SK-MEL-5 (cell line): ENCODE measurements at regions not wholly inside any gene's neighbourhood (a gene's known extent, or its start where the extent isn't known, plus 50 kb on each side); places are given as distances from the start of the nearest gene placed in this dataset.
"Not testable (repeated sequence)": the region's sequence is repeated elsewhere in the genome, so short reads cannot be mapped to it uniquely, and the experiment has no call there.

ENCODE experiments used
- DNase-seq: peaks from one replicate; pipeline ENCODE4 v3.0.0-alpha.2; 2016; ENCODE audit warnings: low read depth, low spot score
- in situ Hi-C: cut with HindIII; loops from 2 replicates; pipeline ENCODE4 v1.10.0; 2016; ENCODE audit warnings: low sequenced_read_pairs, high pct_unique_total_duplicates, low pct_unique_long_range_greater_than_20kb

- in situ Hi-C loops, result no loop called here
- no peak for DNase-seq
These were observed 563.0 kb upstream of the KLF4 start for GRCh38 chr9:108052431-108053080.

- DNase-seq, result no peak
- in situ Hi-C loops, result no loop called here
These were observed 561.3 kb upstream of the KLF4 start for GRCh38 chr9:108050894-108051293.

- in situ Hi-C loops, result no loop called here
- DNase-seq, result no peak
These were observed 560.3 kb upstream of the KLF4 start for GRCh38 chr9:108049671-108050494.

GRCh38 chr9:108049026-108049607 lies 559.5 kb upstream of the KLF4 start:
- peak; percentile 93 for DNase-seq

GRCh38 chr9:108048406-108049025 lies 558.9 kb upstream of the KLF4 start:
- in situ Hi-C loops, result no loop called here
- DNase-seq, result peak; percentile 65

More at GRCh38 chr9:108049026-108049607, 559.5 kb upstream of the KLF4 start:
- in situ Hi-C loops, result no loop called here

- in situ Hi-C loops, result not testable (repeated sequence)
These were observed 558.2 kb upstream of the KLF4 start for GRCh38 chr9:108047777-108048176.

GRCh38 chr9:108047264-108047663 lies 557.7 kb upstream of the KLF4 start:
- in situ Hi-C loops, result no loop called here
- DNase-seq, result no peak

More at GRCh38 chr9:108047777-108048176, 558.2 kb upstream of the KLF4 start:
- not testable (repeated sequence) for DNase-seq

GRCh38 chr9:108045851-108046250 lies 556.3 kb upstream of the KLF4 start:
- in situ Hi-C loops, result no loop called here
- DNase-seq, result no peak

GRCh38 chr9:108043585-108043984 lies 554.0 kb upstream of the KLF4 start:
- DNase-seq, result no peak
- in situ Hi-C loops, result no loop called here

GRCh38 chr9:108041551-108041950 lies 552.0 kb upstream of the KLF4 start:
- in situ Hi-C loops, result no loop called here
- DNase-seq, result no peak

GRCh38 chr9:108040783-108041182 lies 551.2 kb upstream of the KLF4 start:
- no peak for DNase-seq
- in situ Hi-C loops, result no loop called here

- no peak for DNase-seq
- in situ Hi-C loops, result no loop called here
These were observed 549.9 kb upstream of the KLF4 start for GRCh38 chr9:108039493-108039892.

GRCh38 chr9:108039012-108039411 lies 549.4 kb upstream of the KLF4 start:
- in situ Hi-C loops, result no loop called here
- DNase-seq, result no peak

GRCh38 chr9:108035487-108035886 lies 545.9 kb upstream of the KLF4 start:
- DNase-seq, result no peak
- in situ Hi-C loops, result no loop called here

- DNase-seq, result no peak
- in situ Hi-C loops, result no loop called here
These were observed 544.7 kb upstream of the KLF4 start for GRCh38 chr9:108033976-108034964.

GRCh38 chr9:108032079-108032478 lies 542.5 kb upstream of the KLF4 start:
- in situ Hi-C loops, DNase-seq: not testable (repeated sequence)

- in situ Hi-C loops, DNase-seq: not testable (repeated sequence)
These were observed 541.7 kb upstream of the KLF4 start for GRCh38 chr9:108031221-108031620.
